HL-60 (cell line): ENCODE measurements at regions not wholly inside any gene's neighbourhood (a gene's known extent, or its start where the extent isn't known, plus 50 kb on each side); places are given as distances from the start of the nearest gene placed in this dataset.

ENCODE experiments used
- DNase-seq, 2 experiments: peaks; one replicate each; pipeline ENCODE4 v3.0.0-alpha.2; 2010 to 2020; ENCODE audit warnings: low read depth in 1 of 2, low spot score in 1 of 2
- H3K27ac ChIP-seq: fragments of 250-450 bp; sonication (Bioruptor Pico); replicated peaks from 2 replicates; pipeline ENCODE4 v1.5.1; 2020; ENCODE audit warnings: mild to moderate bottlenecking, moderate library complexity
- H3K27me3 ChIP-seq: fragments of 250-450 bp; sonication (Bioruptor Pico); 2 replicates; pipeline ENCODE4 v1.5.1; 2021; ENCODE audit warnings: mild to moderate bottlenecking, moderate library complexity; ENCODE audit not compliant: insufficient read depth, poor library complexity, severe bottlenecking
- H3K4me3 ChIP-seq: replicated peaks from 2 replicates; pipeline ENCODE4 v1.5.1; 2011; ENCODE audit warnings: mild to moderate bottlenecking, control low read depth, low read length; ENCODE audit not compliant: insufficient read depth
- CTCF ChIP-seq: IDR thresholded peaks from one replicate; pipeline ENCODE4 v1.5.1; 2011; ENCODE audit warnings: low read length, control low read depth, inconsistent platforms; ENCODE audit not compliant: insufficient read depth
- GABPA ChIP-seq: IDR thresholded peaks from 2 replicates; pipeline ENCODE4 v1.6.1; 2012; ENCODE audit warnings: low read depth
- POLR2AphosphoS5 ChIP-seq: IDR thresholded peaks from 2 replicates; pipeline ENCODE4 v1.6.1; 2012; ENCODE audit warnings: low read depth
- REST ChIP-seq: IDR thresholded peaks from 2 replicates; pipeline ENCODE4 v1.6.1; 2012; ENCODE audit warnings: low read depth; ENCODE audit not compliant: insufficient replicate concordance
- SPI1 ChIP-seq: IDR thresholded peaks from 2 replicates; pipeline ENCODE4 v1.6.1; 2012; ENCODE audit warnings: low read depth, mild to moderate bottlenecking, borderline replicate concordance

DNA sequence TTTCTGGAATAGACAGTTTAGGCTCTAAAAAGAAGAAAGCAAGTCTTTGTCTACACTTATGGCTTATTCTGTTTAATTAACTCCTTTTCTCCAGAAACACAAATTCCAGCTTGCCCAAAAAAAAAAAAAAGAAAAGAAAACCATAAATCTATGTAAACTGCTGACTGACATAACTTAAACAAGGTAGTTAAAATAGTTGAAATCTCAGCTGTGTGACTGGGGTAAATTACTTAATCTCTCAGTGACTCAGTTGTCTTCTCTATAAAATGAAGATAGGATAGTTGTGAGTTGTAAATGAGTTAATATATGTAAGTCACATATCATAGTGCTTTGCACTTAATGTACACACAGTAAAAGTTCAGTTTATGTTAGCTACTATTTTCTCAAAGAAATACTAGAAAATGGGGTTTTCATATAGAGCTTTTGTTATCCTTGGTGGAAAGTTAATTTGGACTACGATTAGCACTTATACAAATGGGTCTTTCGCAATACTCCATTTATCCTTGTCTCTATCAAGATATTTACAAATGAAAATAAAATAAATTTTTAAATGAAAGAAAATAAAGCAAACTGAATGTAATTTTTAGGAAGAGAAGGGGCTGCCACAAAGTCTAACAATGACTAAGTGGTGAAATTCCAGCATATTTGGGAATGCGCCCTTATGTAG lies 200.9 kb downstream of the MBL2 start:
- no peak for DNase-seq
- Histone ChIP-seq H3K27ac (no peak overlapping the region), H3K27me3 (no peaks in the 10 kb centered on the region), H3K4me3 (no peak overlapping the region)
- TF ChIP-seq CTCF (no peak), POLR2AphosphoS5 (no peak), SPI1 (no peak), GABPA (no peak), REST (no peak)

DNA sequence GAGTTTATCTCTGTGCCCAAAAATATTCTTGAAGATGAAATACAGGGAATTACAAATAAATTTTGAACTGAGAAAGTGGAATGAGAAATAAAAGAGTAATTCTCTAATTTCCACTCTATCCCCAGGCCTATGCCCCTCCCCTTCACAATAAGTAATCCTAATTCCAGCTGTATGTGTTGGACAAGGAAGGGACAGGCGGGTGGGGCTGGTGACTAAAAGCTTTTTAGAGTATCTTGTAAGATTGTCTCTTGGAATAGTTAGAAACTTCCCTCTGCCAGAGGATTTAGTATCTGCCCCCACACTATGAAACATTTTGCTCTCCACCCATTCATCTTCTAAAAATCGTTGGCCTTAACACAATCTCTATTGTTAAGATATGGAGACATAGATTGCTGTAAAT lies 199.2 kb downstream of the MBL2 start:
- H3K4me3 ChIP-seq, result no peak overlapping the region
- TF ChIP-seq SPI1 (no peak), GABPA (no peak), CTCF (no peak), POLR2AphosphoS5 (no peak), REST (no peak)
- no peak for DNase-seq
- H3K27ac ChIP-seq, result no peak overlapping the region
- no peaks in the 10 kb centered on the region for H3K27me3 ChIP-seq

GRCh38 chr10:52574697-52575096 lies 197.9 kb downstream of the MBL2 start:
- Histone ChIP-seq H3K27me3 (no peaks in the 10 kb centered on the region), H3K4me3 (no peak overlapping the region), H3K27ac (no peak overlapping the region)
- no peak for TF ChIP-seq SPI1
- no peak for TF ChIP-seq REST
- no peak for TF ChIP-seq POLR2AphosphoS5
- TF ChIP-seq GABPA, result no peak
- no peak for TF ChIP-seq CTCF
- no peak for DNase-seq
